ENCODE measurements at regions not wholly inside any gene's neighbourhood (a gene's known extent, or its start where the extent isn't known, plus 50 kb on each side); places are given as distances from the start of the nearest gene placed in this dataset.

DNA sequence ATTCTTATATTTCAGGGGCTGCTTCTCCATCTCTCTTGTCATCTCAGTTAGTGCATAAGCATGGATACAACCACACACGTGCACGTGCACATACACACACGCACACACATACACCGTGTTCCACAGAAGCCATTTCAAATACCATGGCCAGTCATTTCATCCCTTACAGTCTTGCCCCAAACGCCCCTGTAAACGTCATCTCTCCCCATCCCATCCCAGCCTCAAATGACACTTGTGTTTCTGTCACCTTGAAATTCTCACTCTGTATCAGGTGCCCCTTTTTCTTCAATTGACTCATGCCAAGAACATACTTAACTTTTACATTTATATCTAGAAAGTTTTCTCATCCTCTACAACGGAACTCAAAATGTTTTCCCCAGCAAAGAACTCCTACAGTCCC is 220.5 kb downstream of the IRS2 start:
- no peak overlapping the region for H3K9ac ChIP-seq (ENCODE audit: low read depth, low read length)
- no peaks in the 10 kb centered on the region for H3K9me3 ChIP-seq (ENCODE audit: control insufficient read depth, insufficient read depth, low read length)
- H2BK5ac ChIP-seq (ENCODE audit: low read depth, low read length, poor library complexity, severe bottlenecking), result no peak overlapping the region
- H3K4me2 ChIP-seq (ENCODE audit: low read depth, low read length), result no peak overlapping the region
- POLR2A ChIA-PET (ENCODE audit: unreplicated experiment), result no interaction called here
- H3K27ac ChIP-seq (ENCODE audit: insufficient read depth, low read length), result no peak overlapping the region
- no peak overlapping the region for H3K18ac ChIP-seq (ENCODE audit: low read depth, low read length)
- no peak overlapping the region for H2BK20ac ChIP-seq (ENCODE audit: low read depth, low read length)
- CTCF ChIA-PET, result no interaction called here
- no peak overlapping the region for H2AFZ ChIP-seq (replicated peaks; ENCODE audit: low read length, poor library complexity)
- no peak overlapping the region for H4K8ac ChIP-seq (ENCODE audit: low read depth in 2 of 2, low read length in 2 of 2)
- intact Hi-C loops (cut with micrococcal nuclease), result loop anchor here (5.0 kb wide), 2 partner anchors 419 to 604 kb away; no protein-coding TSS in a partner anchor
- H4K5ac ChIP-seq (ENCODE audit: low read depth, low read length), result no peak overlapping the region
- no peak overlapping the region for H3K4ac ChIP-seq (ENCODE audit: low read depth, low read length)
- no peak overlapping the region for H2BK120ac ChIP-seq (ENCODE audit: low read depth, low read length)
- BruUV-seq (replicated peaks), result no TSS peak
- H3K4me1 ChIP-seq (ENCODE audit: control insufficient read depth, insufficient read depth, low read length), result no peaks in the 10 kb centered on the region
- no peak for ATAC-seq (ENCODE audit: low read depth)
- H3K23ac ChIP-seq (ENCODE audit: low read depth, low read length), result no peak overlapping the region
- H2BK15ac ChIP-seq (ENCODE audit: low read depth, low read length), result no peak overlapping the region
- no peak overlapping the region for H3K56ac ChIP-seq (ENCODE audit: extremely low read depth, insufficient read depth, low read length)
- TF ChIP-seq RFX5 (IDR thresholded peaks at IDR 0.05; ENCODE audit: low read depth, low read length) (no peak), FOS (IDR thresholded peaks at IDR 0.05; ENCODE audit: low read depth, low read length) (no peak), POLR2A (IDR thresholded peaks at IDR 0.05; ENCODE audit: low read depth, low read length) (no peak), NFE2L2 (IDR thresholded peaks at IDR 0.05; ENCODE audit: low read depth, low read length) (no peak), CHD1 (IDR thresholded peaks at IDR 0.05; ENCODE audit: low read depth, low read length) (no peak), CEBPB (IDR thresholded peaks at IDR 0.05; ENCODE audit: low read depth, low read length) (no peak), RCOR1 (IDR thresholded peaks at IDR 0.05; ENCODE audit: insufficient replicate concordance, low read length) (no peak), ELK1 (IDR thresholded peaks at IDR 0.05; ENCODE audit: borderline replicate concordance, low read depth, low read length) (no peak), BHLHE40 (IDR thresholded peaks at IDR 0.05; ENCODE audit: low read depth, low read length) (no peak), MAFK (IDR thresholded peaks at IDR 0.05; ENCODE audit: low read depth, low read length) (no peak), MXI1 (IDR thresholded peaks at IDR 0.05; ENCODE audit: borderline replicate concordance, low read depth, low read length) (no peak), SMC3 (IDR thresholded peaks at IDR 0.05; ENCODE audit: low read depth, low read length) (no peak), MAZ (IDR thresholded peaks at IDR 0.05; ENCODE audit: borderline replicate concordance, low read depth, low read length) (no peak)
- TF ChIP-seq, protein P1, sequence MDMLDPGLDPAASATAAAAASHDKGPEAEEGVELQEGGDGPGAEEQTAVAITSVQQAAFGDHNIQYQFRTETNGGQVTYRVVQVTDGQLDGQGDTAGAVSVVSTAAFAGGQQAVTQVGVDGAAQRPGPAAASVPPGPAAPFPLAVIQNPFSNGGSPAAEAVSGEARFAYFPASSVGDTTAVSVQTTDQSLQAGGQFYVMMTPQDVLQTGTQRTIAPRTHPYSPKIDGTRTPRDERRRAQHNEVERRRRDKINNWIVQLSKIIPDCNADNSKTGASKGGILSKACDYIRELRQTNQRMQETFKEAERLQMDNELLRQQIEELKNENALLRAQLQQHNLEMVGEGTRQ (IDR thresholded peaks at IDR 0.05; ENCODE audit: low read depth, low read length), result no peak
- no peak overlapping the region for H2AK5ac ChIP-seq (ENCODE audit: low read depth, low read length)
- peaks cover 13% of the 10 kb centered on the region for H3K27me3 ChIP-seq (ENCODE audit: control insufficient read depth, insufficient read depth, low read length)
- dilution Hi-C loops (cut with HindIII; ENCODE audit: low sequenced_read_pairs, unreplicated experiment), result no loop called here
- H3K36me3 ChIP-seq (ENCODE audit: control insufficient read depth, insufficient read depth, low read length), result no peaks in the 10 kb centered on the region
- H2AK9ac ChIP-seq (replicated peaks; ENCODE audit: low read depth, low read length, poor library complexity), result no peak overlapping the region
- in situ Hi-C loops (cut with MboI; ENCODE audit: low sequenced_read_pairs), result no loop called here
- WGBS, 2 experiments (ENCODE audit: extremely low coverage in 2 of 2, insufficient read length in 1 of 2), result 89% methylated on average over 5 of the region's 7 CpGs; no CpG with 5 or more reads in 1 of the 2 experiments
- no peak overlapping the region for H4K91ac ChIP-seq (ENCODE audit: insufficient read depth, low read depth, low read length)
- no peaks in the 10 kb centered on the region for H3K79me1 ChIP-seq (ENCODE audit: low read depth in 1 of 2, low read length in 2 of 2)
- no peaks in the 10 kb centered on the region for H4K20me1 ChIP-seq (ENCODE audit: insufficient read depth, low read length)
- no peaks in the 10 kb centered on the region for H3K9me1 ChIP-seq (ENCODE audit: insufficient read depth, low read length)
- no peak overlapping the region for H3K14ac ChIP-seq (replicated peaks; ENCODE audit: low read depth, low read length)
- no peak overlapping the region for H3K4me3 ChIP-seq (ENCODE audit: insufficient read depth, low read depth, low read length)
- DNase-seq, result no peak

All from IMR-90 (cell line).